HUDEP-2 (cell line): ENCODE measurements at regions not wholly inside any gene's neighbourhood (a gene's known extent, or its start where the extent isn't known, plus 50 kb on each side); places are given as distances from the start of the nearest gene placed in this dataset.

Experiments used
- DNase-seq, 76 experiments: peaks; one replicate each; lab custom pipeline; 2025; ENCODE audit not compliant: unreplicated experiment in 76 of 76; lab: John Stamatoyannopoulos, UW

DNA sequence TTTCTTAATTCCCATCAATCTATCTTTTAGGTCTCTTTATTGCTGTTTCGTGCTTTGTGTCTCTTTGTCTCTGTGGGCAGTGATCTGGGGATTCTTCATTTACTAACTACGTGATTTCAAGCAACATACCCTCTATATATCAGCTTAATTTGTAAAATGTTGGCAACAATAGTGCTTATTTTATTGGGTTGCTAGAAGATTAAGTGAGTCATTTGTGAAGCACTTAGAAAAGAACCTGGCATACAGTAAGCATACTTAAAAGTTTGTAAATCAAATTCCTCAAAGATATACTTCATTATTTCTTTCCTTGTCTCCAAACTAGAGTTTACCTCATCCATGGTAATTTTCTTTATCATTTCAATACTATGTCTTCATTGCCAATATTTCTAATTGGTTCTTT lies 669.7 kb downstream of the MAT2B start:
- no peak for DNase-seq

DNA sequence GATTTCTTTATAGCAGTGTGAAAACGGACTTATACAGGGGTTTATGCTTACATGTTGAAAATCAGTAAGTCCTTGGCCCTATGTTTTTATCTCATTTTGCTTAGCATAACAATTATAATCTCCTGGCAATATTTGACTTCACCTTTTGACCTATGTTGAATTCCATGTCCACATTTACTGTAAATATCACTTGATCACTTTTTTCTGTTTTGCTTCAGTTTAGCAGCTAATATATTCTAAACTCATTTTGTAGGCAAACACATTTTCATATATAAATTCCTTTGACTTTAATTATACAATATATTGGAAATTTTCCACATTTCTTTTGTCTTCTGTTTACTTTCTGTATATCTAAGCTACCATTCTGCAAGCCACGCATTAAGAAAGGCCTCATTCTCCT lies 674.0 kb downstream of the MAT2B start:
- no peak for DNase-seq

DNA sequence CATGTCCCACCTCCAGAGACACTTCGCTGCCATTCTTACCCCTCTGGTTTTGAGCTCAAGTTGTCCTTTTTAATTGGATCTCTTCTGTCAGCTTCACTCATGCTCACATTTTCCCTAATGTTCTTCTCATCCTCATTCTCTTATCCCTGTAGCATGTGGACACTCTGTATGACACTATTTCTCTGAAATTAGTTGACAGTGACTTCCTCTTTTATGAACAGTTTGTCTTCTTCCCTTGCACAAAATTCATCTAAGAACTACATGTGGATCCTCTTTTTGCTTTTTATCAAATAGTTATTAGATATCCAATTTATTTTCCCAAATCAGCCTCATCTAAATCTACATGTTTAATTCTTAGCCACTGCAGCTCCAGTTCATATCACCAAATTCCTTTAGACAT lies 676.2 kb downstream of the MAT2B start:
- DNase-seq: no peak

DNA sequence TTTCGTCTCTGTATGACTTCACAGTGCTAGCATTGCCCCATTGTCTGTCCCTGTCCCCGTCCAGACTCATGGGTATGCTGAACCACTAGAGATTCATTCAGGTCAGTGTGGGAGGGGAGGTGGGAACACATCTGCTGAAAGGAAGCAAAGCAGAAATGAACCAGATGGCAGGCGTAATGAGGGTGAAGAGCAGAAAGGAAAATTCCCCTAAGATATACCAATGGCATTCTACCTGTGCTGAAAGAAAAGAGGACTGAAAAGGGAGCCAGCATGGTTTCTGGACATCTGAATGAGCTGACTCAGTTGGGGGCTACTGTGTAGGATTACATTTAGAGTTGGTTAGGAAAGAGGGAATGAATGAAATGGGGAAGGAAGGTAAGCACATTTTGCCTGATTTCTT lies 678.7 kb downstream of the MAT2B start:
- no peak for DNase-seq

DNA sequence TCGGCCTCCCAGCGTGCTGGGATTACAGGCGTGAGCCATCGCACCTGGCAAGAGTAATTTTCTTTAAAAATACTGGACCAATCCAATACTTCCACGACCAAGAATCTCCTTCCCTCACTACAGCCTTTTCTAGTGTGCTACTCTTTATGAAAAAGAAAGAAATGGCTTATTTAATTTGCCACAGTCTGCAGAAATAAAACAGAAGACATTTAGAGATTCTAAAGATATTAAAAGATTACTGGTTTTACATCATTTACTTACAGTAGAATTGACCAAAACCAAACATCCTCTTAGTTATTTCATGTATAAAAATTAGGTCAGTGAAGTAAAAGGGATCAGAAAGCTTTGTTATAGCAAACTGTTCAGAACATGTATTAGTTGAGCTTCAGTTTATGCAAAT lies 679.6 kb downstream of the MAT2B start:
- DNase-seq: no peak

DNA sequence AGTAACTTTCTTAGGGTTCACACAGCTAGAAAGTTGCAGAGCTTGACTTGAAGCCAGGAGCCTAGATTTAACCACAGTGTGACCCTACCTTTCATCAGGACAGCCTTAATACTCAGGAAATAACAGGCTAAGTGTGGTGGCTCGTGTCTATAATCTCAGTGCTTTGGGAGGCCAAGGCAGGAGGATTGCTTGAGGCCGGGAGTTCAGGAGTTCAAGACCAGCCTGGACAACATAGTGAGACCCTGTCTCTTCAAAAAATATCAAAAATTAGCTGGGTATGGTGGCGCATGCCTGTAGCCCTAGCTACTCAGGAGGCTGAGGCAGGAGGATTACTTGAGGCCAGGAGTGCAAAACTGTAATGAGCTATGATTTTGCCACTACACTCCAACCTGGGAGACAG lies 681.1 kb downstream of the MAT2B start:
- no peak for DNase-seq

- DNase-seq: no peak
Measured at GRCh38 chr5:164187785-164188184, 682.4 kb downstream of the MAT2B start.

DNA sequence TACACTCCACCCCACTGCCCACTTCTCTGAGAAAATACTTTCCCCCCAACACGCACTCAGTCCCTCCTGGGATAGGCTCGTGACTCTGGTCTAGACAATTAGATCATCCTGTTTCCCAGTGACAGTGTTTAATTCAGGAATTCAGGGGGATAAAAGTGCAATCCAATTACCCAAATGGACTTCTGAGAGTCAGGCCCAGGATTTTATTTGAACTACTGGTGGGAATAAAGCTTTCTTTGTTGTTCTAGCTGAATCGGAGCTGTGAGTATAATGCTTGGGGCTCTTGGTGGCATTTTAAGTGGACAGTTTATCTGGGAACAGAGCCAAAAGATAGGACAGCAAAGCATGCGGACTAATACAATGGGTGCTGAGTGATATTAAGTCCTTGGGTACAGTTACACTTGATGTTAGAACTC lies 683.3 kb downstream of the MAT2B start:
- no peak for DNase-seq

GRCh38 chr5:164191240-164191639 lies 685.8 kb downstream of the MAT2B start:
- DNase-seq: peak in 1 of 76 experiments; percentile 1

- DNase-seq: no peak
Measured at GRCh38 chr5:164202338-164202737, 696.9 kb downstream of the MAT2B start.

- DNase-seq: no peak
Measured at GRCh38 chr5:164203581-164204225, 698.3 kb downstream of the MAT2B start.

GRCh38 chr5:164204338-164204946 lies 699.0 kb downstream of the MAT2B start:
- no peak for DNase-seq

DNA sequence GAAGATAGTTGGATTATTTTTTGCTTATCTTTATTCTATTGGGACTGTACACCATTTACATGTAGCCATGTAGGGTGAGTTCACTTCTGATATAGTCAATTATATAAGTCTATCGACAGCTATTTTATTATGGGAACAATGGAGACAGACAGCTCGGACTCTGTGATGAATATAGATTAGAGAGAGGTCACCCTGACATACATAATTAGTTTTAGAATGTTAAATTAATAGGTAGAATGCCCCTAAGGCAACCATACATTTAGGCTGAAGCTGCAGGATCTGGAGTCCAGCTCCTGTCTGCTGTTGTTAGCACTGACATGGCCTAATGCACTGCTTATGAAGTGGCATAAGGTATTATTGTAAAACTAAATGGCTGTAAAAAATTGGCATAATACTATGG lies 700.8 kb downstream of the MAT2B start:
- DNase-seq: no peak

DNA sequence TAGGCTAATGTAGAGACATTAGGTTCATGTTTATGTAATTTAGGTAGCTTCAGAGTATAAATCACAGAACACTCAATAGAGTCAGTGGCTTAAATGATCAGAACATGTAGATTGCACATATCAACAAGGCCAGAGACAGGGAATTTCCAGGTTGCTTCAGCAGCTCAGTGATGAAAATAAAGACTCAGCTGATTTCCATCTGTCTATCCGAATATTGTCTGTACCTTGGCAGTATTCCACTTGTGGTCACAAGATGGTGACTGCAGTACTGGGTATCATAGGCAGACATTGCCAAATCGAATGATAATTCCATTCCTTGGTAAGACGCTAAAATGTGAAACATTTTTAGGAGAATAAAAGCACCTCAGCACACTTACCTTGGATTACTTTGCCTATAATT lies 702.2 kb downstream of the MAT2B start:
- DNase-seq: no peak

GRCh38 chr5:164210491-164210890 lies 705.1 kb downstream of the MAT2B start:
- no peak for DNase-seq

- DNase-seq: no peak
Measured at GRCh38 chr5:164214698-164215097, 709.3 kb downstream of the MAT2B start.

DNA sequence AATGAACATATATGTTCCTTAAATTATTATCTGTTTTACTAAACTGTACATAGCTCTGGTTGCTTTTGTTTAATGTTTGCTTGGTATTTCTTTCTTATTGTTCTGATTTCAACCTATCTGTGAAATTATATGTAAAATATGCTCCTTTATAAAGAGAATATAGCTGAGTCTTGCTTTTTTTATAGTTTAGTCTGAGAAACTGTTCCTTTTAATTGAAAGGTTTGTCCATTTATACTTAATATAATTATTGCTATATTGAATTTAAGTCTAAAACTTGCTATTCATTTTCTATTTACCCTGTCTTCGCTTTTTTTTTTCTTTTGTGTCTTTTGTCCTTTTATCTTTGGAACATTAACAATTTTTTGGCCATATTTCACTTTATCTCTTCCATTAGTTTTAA lies 712.0 kb downstream of the MAT2B start:
- no peak for DNase-seq

DNA sequence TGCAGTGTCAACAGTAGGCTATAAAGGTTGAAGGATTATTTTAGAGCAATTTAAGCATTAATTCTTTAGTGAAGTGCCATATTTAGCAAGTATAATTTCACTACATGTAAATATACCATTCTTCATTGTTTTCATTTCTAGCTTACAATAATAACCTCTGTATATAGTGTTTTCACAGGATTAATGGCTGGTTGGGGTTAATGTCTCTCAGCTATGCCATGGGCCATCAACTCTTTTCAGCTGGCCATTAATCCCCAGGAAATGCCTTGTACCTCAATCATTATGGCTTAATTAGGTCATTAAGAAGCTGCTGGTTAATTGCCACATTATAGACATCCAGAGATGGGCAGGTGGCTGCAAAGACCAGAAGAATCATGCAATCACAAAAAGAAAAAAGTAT lies 715.1 kb downstream of the MAT2B start:
- no peak for DNase-seq

DNA sequence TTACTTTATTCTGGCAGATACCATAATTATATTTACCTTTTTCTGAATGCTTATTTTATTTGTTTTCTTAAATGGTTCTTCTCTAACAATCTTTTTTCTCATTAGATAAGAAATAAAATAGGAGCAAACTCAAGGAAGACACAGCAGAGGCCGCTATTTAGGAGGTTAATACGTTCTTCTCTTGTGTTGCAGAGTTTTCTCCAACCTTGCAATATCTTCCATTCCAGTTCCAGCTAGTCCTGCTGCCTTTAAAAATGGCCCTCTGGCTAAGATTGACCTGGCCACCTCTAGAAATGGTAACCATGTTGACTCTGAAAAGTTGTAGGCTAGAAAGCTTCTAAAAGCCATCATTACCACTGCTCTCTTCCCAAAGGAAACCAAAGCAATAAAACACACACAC lies 718.8 kb downstream of the MAT2B start:
- no peak for DNase-seq

GRCh38 chr5:164224772-164225171 lies 719.4 kb downstream of the MAT2B start:
- DNase-seq: no peak

- no peak for DNase-seq
Measured at GRCh38 chr5:164230341-164230740, 724.9 kb downstream of the MAT2B start.

DNA sequence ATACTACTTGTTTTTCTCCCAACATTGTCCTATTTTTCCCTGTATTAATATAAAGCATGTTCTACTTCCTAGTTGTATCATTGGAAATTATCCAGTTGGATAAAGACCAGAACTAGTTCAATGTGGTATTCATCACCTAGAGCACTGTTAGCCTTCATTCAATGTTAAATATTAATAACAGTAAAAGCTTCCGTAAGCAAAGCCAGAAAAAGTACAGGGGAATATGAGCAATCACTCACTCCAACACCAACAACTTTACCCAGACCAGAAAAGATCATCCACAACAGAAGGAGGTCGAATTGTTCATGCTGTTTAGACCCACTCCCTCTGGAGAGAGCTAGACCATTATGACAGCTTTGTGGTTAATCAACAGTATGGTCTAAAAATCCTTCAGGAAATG lies 728.4 kb downstream of the MAT2B start:
- no peak for DNase-seq

DNA sequence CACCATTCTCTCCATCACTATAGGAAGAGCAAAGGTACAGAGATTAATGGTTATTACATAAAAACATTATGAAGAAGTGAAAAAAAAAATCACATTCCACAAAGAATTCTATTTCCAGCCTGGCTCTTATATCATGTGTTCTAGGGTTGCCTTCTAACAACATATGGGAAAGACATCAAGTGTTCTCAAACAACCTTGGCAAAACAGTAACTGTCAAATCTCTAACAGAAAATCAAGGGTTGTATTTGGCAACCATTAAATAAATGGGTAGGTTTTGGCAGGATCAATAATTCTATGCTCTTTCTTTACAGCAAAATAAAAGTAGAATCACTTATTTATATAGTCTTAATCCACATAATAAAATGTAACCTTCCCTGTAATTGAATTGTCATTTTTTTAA lies 728.9 kb downstream of the MAT2B start:
- DNase-seq: no peak
